ENCODE measurements at regions not wholly inside any gene's neighbourhood (a gene's known extent, or its start where the extent isn't known, plus 50 kb on each side); places are given as distances from the start of the nearest gene placed in this dataset.

- no peak for TF ChIP-seq FOSL1 (IDR thresholded peaks at IDR 0.05; ENCODE audit: insufficient read depth, low read depth, low read length)
Measured at GRCh38 chr4:166312166-166312565, 439.1 kb downstream of the TLL1 start (continued).
